ENCODE measurements at regions not wholly inside any gene's neighbourhood (a gene's known extent, or its start where the extent isn't known, plus 50 kb on each side); places are given as distances from the start of the nearest gene placed in this dataset.

- no peak for DNase-seq
- no TSS peak for BruUV-seq (replicated peaks)
- no peaks in the 10 kb centered on the region for H3K79me1 ChIP-seq (ENCODE audit: low read depth in 1 of 2, low read length in 2 of 2)
- no peak overlapping the region for H2AK9ac ChIP-seq (replicated peaks; ENCODE audit: low read depth, low read length, poor library complexity)
- no peak overlapping the region for H3K27ac ChIP-seq (ENCODE audit: insufficient read depth, low read length)
- H3K23ac ChIP-seq (ENCODE audit: low read depth, low read length) = no peak overlapping the region
- no peaks in the 10 kb centered on the region; the same call in 1 of the 2 replicates for H3K9me3 ChIP-seq (ENCODE audit: control insufficient read depth, insufficient read depth, low read length)
- H2BK20ac ChIP-seq (ENCODE audit: low read depth, low read length) = no peak overlapping the region
- no peaks in the 10 kb centered on the region for H3K27me3 ChIP-seq (ENCODE audit: control insufficient read depth, insufficient read depth, low read length)
- no peak for ATAC-seq (ENCODE audit: low read depth)
- H3K4ac ChIP-seq (ENCODE audit: low read depth, low read length) = no peak overlapping the region
- CTCF ChIA-PET = no interaction called here
- in situ Hi-C loops (cut with MboI; ENCODE audit: low sequenced_read_pairs) (no loop called here), dilution Hi-C loops (cut with HindIII; ENCODE audit: low sequenced_read_pairs, unreplicated experiment) (no loop called here), intact Hi-C loops (cut with micrococcal nuclease) (no loop called here)
- no peak overlapping the region for H3K9ac ChIP-seq (ENCODE audit: low read depth, low read length)
- no peak overlapping the region for H4K91ac ChIP-seq (ENCODE audit: insufficient read depth, low read depth, low read length)
- no CpG with 5 or more reads among the region's 4 CpGs for WGBS, 2 experiments (ENCODE audit: extremely low coverage in 2 of 2, insufficient read length in 1 of 2)
- H3K9me1 ChIP-seq (ENCODE audit: insufficient read depth, low read length) = no peaks in the 10 kb centered on the region
- H2AK5ac ChIP-seq (ENCODE audit: low read depth, low read length) = no peak overlapping the region
- no peak overlapping the region for H2BK120ac ChIP-seq (ENCODE audit: low read depth, low read length)
- no peaks in the 10 kb centered on the region for H3K4me1 ChIP-seq (ENCODE audit: control insufficient read depth, insufficient read depth, low read length)
- H3K4me3 ChIP-seq (ENCODE audit: insufficient read depth, low read depth, low read length) = no peak overlapping the region
- no peak overlapping the region for H2BK5ac ChIP-seq (ENCODE audit: low read depth, low read length, poor library complexity, severe bottlenecking)
- POLR2A ChIA-PET (ENCODE audit: unreplicated experiment) = no interaction called here
- no peak overlapping the region for H4K5ac ChIP-seq (ENCODE audit: low read depth, low read length)
- no peaks in the 10 kb centered on the region for H3K36me3 ChIP-seq (ENCODE audit: control insufficient read depth, insufficient read depth, low read length)
- H3K18ac ChIP-seq (ENCODE audit: low read depth, low read length) = no peak overlapping the region
- TF ChIP-seq RFX5 (IDR thresholded peaks at IDR 0.05; ENCODE audit: low read depth, low read length) (no peak), BHLHE40 (IDR thresholded peaks at IDR 0.05; ENCODE audit: low read depth, low read length) (no peak), POLR2A (IDR thresholded peaks at IDR 0.05; ENCODE audit: low read depth, low read length) (no peak), FOS (IDR thresholded peaks at IDR 0.05; ENCODE audit: low read depth, low read length) (no peak), CHD1 (IDR thresholded peaks at IDR 0.05; ENCODE audit: low read depth, low read length) (no peak), SMC3 (IDR thresholded peaks at IDR 0.05; ENCODE audit: low read depth, low read length) (no peak), MAZ (IDR thresholded peaks at IDR 0.05; ENCODE audit: borderline replicate concordance, low read depth, low read length) (no peak), MXI1 (IDR thresholded peaks at IDR 0.05; ENCODE audit: borderline replicate concordance, low read depth, low read length) (no peak), RAD21 (IDR thresholded peaks at IDR 0.05; ENCODE audit: low read length) (no peak), CEBPB (IDR thresholded peaks at IDR 0.05; ENCODE audit: low read depth, low read length) (no peak), MAFK (IDR thresholded peaks at IDR 0.05; ENCODE audit: low read depth, low read length) (no peak), RCOR1 (IDR thresholded peaks at IDR 0.05; ENCODE audit: insufficient replicate concordance, low read length) (no peak), ELK1 (IDR thresholded peaks at IDR 0.05; ENCODE audit: borderline replicate concordance, low read depth, low read length) (no peak), NFE2L2 (IDR thresholded peaks at IDR 0.05; ENCODE audit: low read depth, low read length) (no peak), CTCF (conservative IDR thresholded peaks at IDR 0.05; ENCODE audit: low read depth, low read length) (no peak)
- TF ChIP-seq, protein P1, sequence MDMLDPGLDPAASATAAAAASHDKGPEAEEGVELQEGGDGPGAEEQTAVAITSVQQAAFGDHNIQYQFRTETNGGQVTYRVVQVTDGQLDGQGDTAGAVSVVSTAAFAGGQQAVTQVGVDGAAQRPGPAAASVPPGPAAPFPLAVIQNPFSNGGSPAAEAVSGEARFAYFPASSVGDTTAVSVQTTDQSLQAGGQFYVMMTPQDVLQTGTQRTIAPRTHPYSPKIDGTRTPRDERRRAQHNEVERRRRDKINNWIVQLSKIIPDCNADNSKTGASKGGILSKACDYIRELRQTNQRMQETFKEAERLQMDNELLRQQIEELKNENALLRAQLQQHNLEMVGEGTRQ (IDR thresholded peaks at IDR 0.05; ENCODE audit: low read depth, low read length) = no peak
- no peak overlapping the region for H4K8ac ChIP-seq (ENCODE audit: low read depth in 2 of 2, low read length in 2 of 2)
- H3K14ac ChIP-seq (replicated peaks; ENCODE audit: low read depth, low read length) = no peak overlapping the region
- H3K56ac ChIP-seq (ENCODE audit: extremely low read depth, insufficient read depth, low read length) = no peak overlapping the region
- no peak overlapping the region for H2BK15ac ChIP-seq (ENCODE audit: low read depth, low read length)
- no peak overlapping the region for H2AFZ ChIP-seq (replicated peaks; ENCODE audit: low read length, poor library complexity)
- H3K4me2 ChIP-seq (ENCODE audit: low read depth, low read length) = no peak overlapping the region
- H4K20me1 ChIP-seq (ENCODE audit: insufficient read depth, low read length) = no peaks in the 10 kb centered on the region
Observed at GRCh38 chr11:81080476-81080875, 1639.6 kb upstream of the TENM4 start.
